ENCODE measurements at regions not wholly inside any gene's neighbourhood (a gene's known extent, or its start where the extent isn't known, plus 50 kb on each side); places are given as distances from the start of the nearest gene placed in this dataset.

GRCh38 chr3:102225407-102226132, 209.2 kb upstream of the ZPLD1 start:
- TF ChIP-seq POLR2A (IDR thresholded peaks at IDR 0.05): no peak
- peak; percentile 59 to 70 (median 66) for TF ChIP-seq CTCF (IDR thresholded peaks at IDR 0.05)

Data from right lobe of liver (tissue), 4 donors.